A549 (cell line): ENCODE measurements at regions not wholly inside any gene's neighbourhood (a gene's known extent, or its start where the extent isn't known, plus 50 kb on each side); places are given as distances from the start of the nearest gene placed in this dataset.

Experiments
- CTCF ChIP-seq: fragments of >200 bp; sonication (Bioruptor Twin); formaldehyde crosslinking; IDR thresholded peaks from 3 replicates; pipeline ENCODE4 v1.5.1; 2016
- EP300 ChIP-seq, 2 experiments: fragments of >200 bp; sonication (Bioruptor Twin); formaldehyde crosslinking; IDR thresholded peaks; 2 replicates in 1 of 2; 3 replicates in 1 of 2; pipeline ENCODE4 v1.6.1; 2016 to 2017
- KDM5A ChIP-seq: fragments of 200-600 bp; sonication (generic); IDR thresholded peaks from 2 replicates; pipeline ENCODE4 v1.6.1; 2016; ENCODE audit warnings: antibody characterized with exemption, mild to moderate bottlenecking
- NR3C1 ChIP-seq: fragments of >200 bp; sonication (Bioruptor Twin); formaldehyde crosslinking; IDR thresholded peaks from 3 replicates; pipeline ENCODE4 v1.6.1; 2017
- POLR2A ChIP-seq: IDR thresholded peaks from 2 replicates; pipeline ENCODE4 v1.6.1; 2012; ENCODE audit warnings: mild to moderate bottlenecking, low read length
- RCOR1 ChIP-seq: fragments of 150-350 bp; IDR thresholded peaks from 2 replicates; pipeline ENCODE4 v1.6.1; 2014; ENCODE audit warnings: antibody characterized with exemption, low read length, low read depth

GRCh38 chr12:19852100-19852855 is 413.0 kb downstream of the AEBP2 start:
- no peak for TF ChIP-seq POLR2A
- no peak for TF ChIP-seq RCOR1
- no peak for TF ChIP-seq CTCF
- TF ChIP-seq KDM5A: no peak
- TF ChIP-seq NR3C1: no peak
- TF ChIP-seq EP300 (IDR thresholded peaks at IDR 0.05): no peak
